ENCODE measurements at regions not wholly inside any gene's neighbourhood (a gene's known extent, or its start where the extent isn't known, plus 50 kb on each side); places are given as distances from the start of the nearest gene placed in this dataset.

- TF ChIP-seq CTCF (IDR thresholded peaks at IDR 0.05; ENCODE audit: insufficient read depth, low read length), result no peak
- TF ChIP-seq POLR2AphosphoS5 (IDR thresholded peaks at IDR 0.05; ENCODE audit: low read depth), result no peak
- no peak for TF ChIP-seq GABPA (IDR thresholded peaks at IDR 0.05; ENCODE audit: low read depth)
- TF ChIP-seq, protein P1, sequence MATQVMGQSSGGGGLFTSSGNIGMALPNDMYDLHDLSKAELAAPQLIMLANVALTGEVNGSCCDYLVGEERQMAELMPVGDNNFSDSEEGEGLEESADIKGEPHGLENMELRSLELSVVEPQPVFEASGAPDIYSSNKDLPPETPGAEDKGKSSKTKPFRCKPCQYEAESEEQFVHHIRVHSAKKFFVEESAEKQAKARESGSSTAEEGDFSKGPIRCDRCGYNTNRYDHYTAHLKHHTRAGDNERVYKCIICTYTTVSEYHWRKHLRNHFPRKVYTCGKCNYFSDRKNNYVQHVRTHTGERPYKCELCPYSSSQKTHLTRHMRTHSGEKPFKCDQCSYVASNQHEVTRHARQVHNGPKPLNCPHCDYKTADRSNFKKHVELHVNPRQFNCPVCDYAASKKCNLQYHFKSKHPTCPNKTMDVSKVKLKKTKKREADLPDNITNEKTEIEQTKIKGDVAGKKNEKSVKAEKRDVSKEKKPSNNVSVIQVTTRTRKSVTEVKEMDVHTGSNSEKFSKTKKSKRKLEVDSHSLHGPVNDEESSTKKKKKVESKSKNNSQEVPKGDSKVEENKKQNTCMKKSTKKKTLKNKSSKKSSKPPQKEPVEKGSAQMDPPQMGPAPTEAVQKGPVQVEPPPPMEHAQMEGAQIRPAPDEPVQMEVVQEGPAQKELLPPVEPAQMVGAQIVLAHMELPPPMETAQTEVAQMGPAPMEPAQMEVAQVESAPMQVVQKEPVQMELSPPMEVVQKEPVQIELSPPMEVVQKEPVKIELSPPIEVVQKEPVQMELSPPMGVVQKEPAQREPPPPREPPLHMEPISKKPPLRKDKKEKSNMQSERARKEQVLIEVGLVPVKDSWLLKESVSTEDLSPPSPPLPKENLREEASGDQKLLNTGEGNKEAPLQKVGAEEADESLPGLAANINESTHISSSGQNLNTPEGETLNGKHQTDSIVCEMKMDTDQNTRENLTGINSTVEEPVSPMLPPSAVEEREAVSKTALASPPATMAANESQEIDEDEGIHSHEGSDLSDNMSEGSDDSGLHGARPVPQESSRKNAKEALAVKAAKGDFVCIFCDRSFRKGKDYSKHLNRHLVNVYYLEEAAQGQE (IDR thresholded peaks at IDR 0.05; ENCODE audit: insufficient replicate concordance, low read depth), result no peak
- TF ChIP-seq SPI1 (IDR thresholded peaks at IDR 0.05; ENCODE audit: borderline replicate concordance, low read depth), result no peak
Observed at GRCh38 chr4:1550122-1551070, 133.7 kb downstream of the FAM53A start.
